ENCODE measurements at regions not wholly inside any gene's neighbourhood (a gene's known extent, or its start where the extent isn't known, plus 50 kb on each side); places are given as distances from the start of the nearest gene placed in this dataset.

GRCh38 chr1:195577748-195578147 is 1030.5 kb downstream of the KCNT2 start:
- Histone ChIP-seq H4K20me1 (ENCODE audit: insufficient read depth, low read length) (no peaks in the 10 kb centered on the region), H3F3A (ENCODE audit: insufficient read depth, low read length) (no peaks in the 10 kb centered on the region), H3K9me3 (ENCODE audit: low read length) (no peaks in the 10 kb centered on the region), H3K79me2 (ENCODE audit: insufficient read depth, low read length) (no peaks in the 10 kb centered on the region), H3K27ac (ENCODE audit: low read depth, low read length, poor library complexity, severe bottlenecking) (no peak overlapping the region), H2AFZ (ENCODE audit: low read length) (no peak overlapping the region), H3K4me2 (ENCODE audit: low read length) (no peak overlapping the region), H3K9me2 (ENCODE audit: low read depth, low read length) (no peaks in the 10 kb centered on the region), H3K4me3 (ENCODE audit: low read depth, low read length, poor library complexity, severe bottlenecking) (no peak overlapping the region), H3K4me1 (ENCODE audit: insufficient read depth, low read length, severe bottlenecking) (peaks cover 9% of the 10 kb centered on the region), H3K9ac (ENCODE audit: low read length) (no peak overlapping the region), H3K27me3 (ENCODE audit: insufficient read depth, low read length) (no peaks in the 10 kb centered on the region), H3K36me3 (ENCODE audit: insufficient read depth, low read length) (no peaks in the 10 kb centered on the region)
- TF ChIP-seq EZH2 (IDR thresholded peaks at IDR 0.05; ENCODE audit: borderline replicate concordance, low read length) (no peak), CTCF (IDR thresholded peaks at IDR 0.05; ENCODE audit: low read length) (no peak)

GRCh38 chr1:195576641-195577040 is 1031.6 kb downstream of the KCNT2 start:
- Histone ChIP-seq H3K9me3 (ENCODE audit: low read length) (no peaks in the 10 kb centered on the region), H3F3A (ENCODE audit: insufficient read depth, low read length) (no peaks in the 10 kb centered on the region), H4K20me1 (ENCODE audit: insufficient read depth, low read length) (no peaks in the 10 kb centered on the region), H3K4me2 (ENCODE audit: low read length) (no peak overlapping the region), H3K36me3 (ENCODE audit: insufficient read depth, low read length) (no peaks in the 10 kb centered on the region), H3K9me2 (ENCODE audit: low read depth, low read length) (no peaks in the 10 kb centered on the region), H3K9ac (ENCODE audit: low read length) (no peak overlapping the region), H3K27me3 (ENCODE audit: insufficient read depth, low read length) (no peaks in the 10 kb centered on the region), H3K27ac (ENCODE audit: low read depth, low read length, poor library complexity, severe bottlenecking) (no peak overlapping the region), H2AFZ (ENCODE audit: low read length) (no peak overlapping the region), H3K4me3 (ENCODE audit: low read depth, low read length, poor library complexity, severe bottlenecking) (no peak overlapping the region), H3K79me2 (ENCODE audit: insufficient read depth, low read length) (no peaks in the 10 kb centered on the region), H3K4me1 (ENCODE audit: insufficient read depth, low read length, severe bottlenecking) (peaks cover 9% of the 10 kb centered on the region)
- TF ChIP-seq EZH2 (IDR thresholded peaks at IDR 0.05; ENCODE audit: borderline replicate concordance, low read length) (no peak), CTCF (IDR thresholded peaks at IDR 0.05; ENCODE audit: low read length) (no peak)

GRCh38 chr1:195574511-195574910 is 1033.7 kb downstream of the KCNT2 start:
- Histone ChIP-seq H3K9me3 (ENCODE audit: low read length) (no peaks in the 10 kb centered on the region), H3K79me2 (ENCODE audit: insufficient read depth, low read length) (no peaks in the 10 kb centered on the region), H3K4me3 (ENCODE audit: low read depth, low read length, poor library complexity, severe bottlenecking) (no peak overlapping the region), H3K36me3 (ENCODE audit: insufficient read depth, low read length) (no peaks in the 10 kb centered on the region), H3K27ac (ENCODE audit: low read depth, low read length, poor library complexity, severe bottlenecking) (no peak overlapping the region), H3K27me3 (ENCODE audit: insufficient read depth, low read length) (no peaks in the 10 kb centered on the region), H3K4me1 (ENCODE audit: insufficient read depth, low read length, severe bottlenecking) (peaks cover 9% of the 10 kb centered on the region), H4K20me1 (ENCODE audit: insufficient read depth, low read length) (no peaks in the 10 kb centered on the region), H3K4me2 (ENCODE audit: low read length) (no peak overlapping the region), H3K9me2 (ENCODE audit: low read depth, low read length) (no peaks in the 10 kb centered on the region), H2AFZ (ENCODE audit: low read length) (no peak overlapping the region), H3F3A (ENCODE audit: insufficient read depth, low read length) (no peaks in the 10 kb centered on the region), H3K9ac (ENCODE audit: low read length) (no peak overlapping the region)
- TF ChIP-seq CTCF (IDR thresholded peaks at IDR 0.05; ENCODE audit: low read length) (no peak), EZH2 (IDR thresholded peaks at IDR 0.05; ENCODE audit: borderline replicate concordance, low read length) (no peak)
